GM13976 (cell line): ENCODE measurements at regions not wholly inside any gene's neighbourhood (a gene's known extent, or its start where the extent isn't known, plus 50 kb on each side); places are given as distances from the start of the nearest gene placed in this dataset.

Experiments used
- DNase-seq: peaks from one replicate; pipeline ENCODE4 v3.0.0; 2012; ENCODE audit warnings: low spot score
- in situ Hi-C: fragments of 300-500 bp; cut with MboI; formaldehyde crosslinking; loops from one replicate; pipeline ENCODE4 v1.12.0; 2022; ENCODE audit warnings: low sequenced_read_pairs, mixed read lengths, inconsistent platforms; ENCODE audit not compliant: unreplicated experiment
- TF ChIP-seq, protein P1 (sequence below): IDR thresholded peaks from 2 replicates; pipeline ENCODE4 v1.5.1; 2012; ENCODE audit warnings: borderline replicate concordance, mild to moderate bottlenecking; ENCODE audit not compliant: insufficient read depth; ENCODE audit errors: extremely low read depth, missing control alignments, control extremely low read depth

DNA sequence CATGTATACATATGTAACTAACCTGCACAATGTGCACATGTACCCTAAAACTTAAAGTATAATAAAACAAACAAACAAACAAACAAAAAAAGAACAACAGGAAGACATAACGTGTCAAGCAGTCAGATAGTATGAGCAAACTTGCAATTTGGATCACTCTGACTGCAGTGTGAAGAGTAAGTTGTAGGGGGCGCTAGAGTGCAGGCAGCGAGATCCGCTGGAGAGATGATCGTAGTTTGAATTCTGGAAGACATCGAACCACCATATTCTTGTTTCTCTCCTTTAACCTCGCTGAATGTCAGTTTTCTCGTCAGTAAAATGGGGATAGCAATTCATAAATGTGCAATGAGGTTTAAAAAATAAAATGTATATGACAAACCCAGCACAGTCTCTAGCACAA lies 165.2 kb upstream of the LMCD1 start:
- TF ChIP-seq, protein P1, sequence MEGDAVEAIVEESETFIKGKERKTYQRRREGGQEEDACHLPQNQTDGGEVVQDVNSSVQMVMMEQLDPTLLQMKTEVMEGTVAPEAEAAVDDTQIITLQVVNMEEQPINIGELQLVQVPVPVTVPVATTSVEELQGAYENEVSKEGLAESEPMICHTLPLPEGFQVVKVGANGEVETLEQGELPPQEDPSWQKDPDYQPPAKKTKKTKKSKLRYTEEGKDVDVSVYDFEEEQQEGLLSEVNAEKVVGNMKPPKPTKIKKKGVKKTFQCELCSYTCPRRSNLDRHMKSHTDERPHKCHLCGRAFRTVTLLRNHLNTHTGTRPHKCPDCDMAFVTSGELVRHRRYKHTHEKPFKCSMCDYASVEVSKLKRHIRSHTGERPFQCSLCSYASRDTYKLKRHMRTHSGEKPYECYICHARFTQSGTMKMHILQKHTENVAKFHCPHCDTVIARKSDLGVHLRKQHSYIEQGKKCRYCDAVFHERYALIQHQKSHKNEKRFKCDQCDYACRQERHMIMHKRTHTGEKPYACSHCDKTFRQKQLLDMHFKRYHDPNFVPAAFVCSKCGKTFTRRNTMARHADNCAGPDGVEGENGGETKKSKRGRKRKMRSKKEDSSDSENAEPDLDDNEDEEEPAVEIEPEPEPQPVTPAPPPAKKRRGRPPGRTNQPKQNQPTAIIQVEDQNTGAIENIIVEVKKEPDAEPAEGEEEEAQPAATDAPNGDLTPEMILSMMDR = no peak
- no peak for DNase-seq
- in situ Hi-C loops = no loop called here

GRCh38 chr3:8338424-8338823 lies 163.2 kb upstream of the LMCD1 start:
- TF ChIP-seq, protein P1 = no peak
- in situ Hi-C loops = no loop called here
- no peak for DNase-seq

- in situ Hi-C loops = no loop called here
- no peak for DNase-seq
- TF ChIP-seq, protein P1 = no peak
These were observed 159.8 kb upstream of the LMCD1 start for GRCh38 chr3:8341821-8342247.

GRCh38 chr3:8343058-8343457 lies 158.6 kb upstream of the LMCD1 start:
- TF ChIP-seq, protein P1 = no peak
- DNase-seq = no peak
- in situ Hi-C loops = no loop called here

DNA sequence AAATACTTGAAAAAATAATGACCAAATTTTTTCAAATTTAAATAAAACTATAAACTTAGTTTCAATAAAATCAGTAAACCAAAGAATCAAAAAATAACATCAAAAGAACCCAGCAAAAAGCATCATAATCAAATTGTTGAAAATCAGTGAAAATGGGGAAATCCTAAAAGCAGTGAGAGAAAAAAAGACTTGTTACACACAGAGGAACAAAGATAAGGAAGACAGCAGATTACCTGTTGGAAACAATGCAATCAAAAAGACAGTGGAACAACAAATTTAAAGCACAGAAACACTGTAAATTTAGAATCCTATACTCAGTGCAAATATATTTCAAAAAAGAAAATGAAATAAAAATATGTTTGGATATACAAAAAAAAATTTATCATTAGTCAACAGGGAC lies 156.2 kb upstream of the LMCD1 start:
- in situ Hi-C loops = no loop called here
- TF ChIP-seq, protein P1 = no peak
- DNase-seq = no peak

DNA sequence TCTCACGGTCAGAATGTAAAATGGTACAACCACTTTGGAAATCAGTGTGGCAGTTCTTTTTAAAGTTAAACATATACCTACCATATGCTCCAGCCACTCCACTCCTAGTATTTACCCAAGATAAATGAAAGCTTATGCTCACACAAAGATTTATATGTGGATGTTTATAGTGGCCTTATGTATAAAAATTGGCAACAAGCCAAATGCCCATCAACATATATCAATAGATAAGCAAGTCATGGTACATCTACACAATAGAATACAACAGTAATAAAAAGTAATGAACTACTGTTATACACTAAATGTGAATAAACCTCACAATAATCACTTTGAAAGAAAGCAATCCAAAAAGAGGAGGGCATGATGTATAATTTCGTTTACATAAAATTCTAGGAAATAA lies 153.5 kb upstream of the LMCD1 start:
- TF ChIP-seq, protein P1 = no peak
- in situ Hi-C loops = no loop called here
- DNase-seq = no peak

DNA sequence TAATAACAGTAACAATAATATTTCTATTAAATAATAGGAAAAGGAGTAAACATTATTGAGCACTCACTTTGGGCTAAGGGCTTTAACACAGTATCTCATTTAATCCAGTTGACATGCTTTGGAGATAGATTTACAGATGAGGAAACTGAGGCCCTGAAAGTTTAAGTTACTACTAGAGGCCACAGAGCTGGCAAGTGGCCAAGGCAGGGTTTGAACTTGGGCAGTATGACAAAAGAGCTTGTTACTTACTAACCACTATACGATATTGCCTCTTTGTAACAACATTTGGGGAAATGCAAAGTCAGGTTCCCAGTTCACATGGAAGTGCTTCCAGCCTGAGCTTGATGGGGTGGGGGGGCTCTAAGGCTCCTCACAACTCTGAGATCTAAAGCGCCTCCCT lies 149.1 kb upstream of the LMCD1 start:
- no peak for DNase-seq
- in situ Hi-C loops = no loop called here
- TF ChIP-seq, protein P1 = no peak
